NCI-H1694 treated with DMSO at 0.1 percent for 48 hours (cell line): ENCODE measurements at regions not wholly inside any gene's neighbourhood (a gene's known extent, or its start where the extent isn't known, plus 50 kb on each side); places are given as distances from the start of the nearest gene placed in this dataset.

ENCODE experiments used
- DNase-seq: peaks from one replicate; lab custom pipeline; 2025; lab: John Stamatoyannopoulos, UW

DNA sequence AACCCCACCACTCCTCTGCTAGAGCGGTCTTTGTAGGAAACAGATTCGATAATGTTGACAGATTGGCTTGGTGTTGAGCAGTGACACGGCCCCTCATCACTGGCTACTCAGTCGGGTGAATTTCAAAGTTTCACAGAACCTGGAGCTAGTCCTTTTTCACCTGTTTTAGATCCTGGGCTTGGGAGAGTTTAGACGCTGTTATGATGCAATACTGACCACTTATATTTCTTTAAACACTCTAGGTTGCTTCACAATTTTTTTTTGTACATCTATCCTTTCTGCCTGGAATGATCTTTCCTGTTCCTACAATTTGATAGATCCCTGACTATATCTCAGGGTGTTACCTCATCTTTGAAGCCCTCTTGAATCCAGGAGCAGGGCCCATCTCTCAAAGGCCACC lies 97.1 kb upstream of the ATP10A start:
- no peak for DNase-seq

DNA sequence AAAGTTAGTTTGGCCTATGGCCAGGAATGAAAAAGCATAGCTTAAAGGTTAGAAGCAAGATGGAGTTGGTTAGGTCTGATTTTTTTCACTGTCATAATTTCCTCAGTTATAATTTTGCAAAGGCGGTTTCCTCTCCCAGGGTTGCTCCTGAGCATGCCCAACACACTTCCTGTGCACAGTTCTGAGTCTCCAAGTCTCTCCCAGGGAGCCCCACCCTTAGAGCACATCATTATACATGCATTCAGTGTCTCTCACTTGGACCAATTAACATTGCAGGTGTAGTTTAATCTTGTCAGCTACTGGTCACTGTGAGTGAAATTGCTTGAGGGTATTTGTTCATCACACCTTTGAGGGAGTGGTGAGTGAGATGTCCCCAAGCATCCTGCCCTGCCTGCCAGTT lies 96.0 kb upstream of the ATP10A start:
- DNase-seq = no peak

DNA sequence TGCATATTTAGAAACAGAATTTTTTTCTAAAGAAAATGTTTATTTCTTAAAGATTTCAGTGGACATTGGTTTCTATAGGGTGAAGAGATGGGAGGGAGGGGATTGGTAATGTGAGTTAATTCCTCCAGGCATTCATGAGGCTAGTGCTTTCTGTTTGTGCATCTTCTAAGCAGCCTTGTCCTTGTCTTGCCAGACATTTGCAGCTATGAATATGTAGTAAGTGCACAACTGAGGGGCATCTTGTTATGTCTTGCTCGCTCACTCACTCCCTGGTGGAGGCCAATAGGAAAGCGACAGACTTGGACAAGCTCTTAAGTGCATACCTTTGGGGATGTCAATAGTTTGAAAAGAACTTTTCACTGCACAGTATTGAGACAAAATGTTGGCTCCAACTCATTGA lies 92.5 kb upstream of the ATP10A start:
- DNase-seq = no peak

DNA sequence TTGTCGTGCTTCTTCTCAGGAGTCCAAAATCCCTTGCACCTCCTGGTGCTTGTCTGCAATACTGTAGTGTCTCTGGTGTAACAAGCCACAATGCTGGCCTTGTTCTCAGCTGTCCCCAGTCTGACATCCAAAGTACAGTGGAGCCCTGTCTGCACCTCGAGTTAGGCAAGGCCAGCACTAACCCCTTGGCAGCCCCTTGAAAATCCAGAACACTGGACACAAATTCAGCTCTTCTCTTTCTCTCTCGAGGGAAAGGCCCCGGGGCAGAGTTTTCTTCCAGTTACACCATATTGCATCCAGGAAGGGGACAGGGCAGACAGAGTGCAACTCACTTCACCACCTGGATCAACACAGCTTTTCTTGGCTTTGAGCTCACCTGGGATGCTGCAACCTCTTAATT lies 91.3 kb upstream of the ATP10A start:
- DNase-seq = no peak

DNA sequence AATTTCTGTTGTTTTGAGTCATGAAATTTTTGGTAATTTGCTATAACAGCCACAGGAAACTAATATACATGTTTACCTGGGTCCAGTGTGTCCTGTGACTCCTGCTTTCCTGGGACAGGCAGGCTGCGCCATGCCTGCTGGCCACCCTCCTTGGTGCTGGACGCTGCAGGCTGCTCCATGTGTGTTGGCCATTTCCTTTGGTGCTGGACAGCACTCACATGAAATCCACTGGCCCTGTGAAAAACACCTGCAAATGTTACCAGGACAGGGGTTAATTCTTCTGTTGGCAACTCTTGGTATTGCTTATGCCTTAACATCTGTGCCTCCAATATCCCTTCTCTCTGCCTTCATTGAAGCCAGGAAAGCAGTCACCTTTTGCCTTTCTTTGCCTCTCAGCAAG lies 86.9 kb upstream of the ATP10A start:
- DNase-seq = no peak

DNA sequence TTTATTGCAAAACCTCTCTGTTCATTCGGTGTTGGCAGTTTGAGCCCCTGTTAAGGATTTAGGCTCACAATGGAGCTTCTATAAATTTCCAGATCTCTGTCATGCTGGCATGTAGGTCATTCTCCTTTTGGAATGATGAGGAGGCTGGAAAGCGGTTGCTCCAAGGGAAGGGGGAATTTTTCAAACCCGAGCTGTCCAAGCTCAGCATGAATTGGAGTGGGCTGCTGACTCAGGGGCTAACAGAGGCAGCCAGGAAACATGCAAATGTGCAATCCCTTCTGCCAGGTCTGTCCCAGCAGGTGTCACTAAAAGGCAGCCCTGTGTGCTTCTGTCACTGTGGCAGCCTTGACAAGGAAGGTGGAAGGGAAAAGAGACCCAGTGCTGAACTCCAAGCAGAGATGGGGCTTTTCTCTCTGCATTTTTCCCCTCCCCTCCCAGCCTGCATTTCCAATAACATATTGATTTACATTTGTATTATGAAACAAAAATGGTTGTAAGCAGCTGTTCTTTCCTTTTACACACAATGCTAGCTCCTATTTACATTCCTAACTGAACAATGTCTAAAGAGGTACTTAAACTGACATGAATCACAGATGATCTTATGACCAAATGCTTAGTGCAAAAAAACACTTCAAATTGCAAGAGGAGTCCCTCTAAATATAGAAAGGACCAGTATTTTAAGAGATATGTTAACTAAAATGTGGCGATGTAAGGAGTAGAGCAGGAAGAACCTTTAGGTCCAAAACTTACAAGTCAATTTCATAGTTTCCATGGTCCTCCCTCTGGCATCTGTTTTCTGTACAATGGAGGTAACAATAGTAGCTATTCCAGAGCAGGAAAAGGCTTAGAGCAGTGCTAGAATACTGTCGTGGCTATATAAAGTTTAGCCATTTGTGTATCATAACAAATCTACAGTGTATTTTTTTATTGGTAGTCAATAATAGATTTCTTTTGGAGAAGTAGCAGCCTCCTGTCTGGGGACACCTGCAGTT lies 84.5 kb upstream of the ATP10A start:
- DNase-seq = peak; percentile 21

DNA sequence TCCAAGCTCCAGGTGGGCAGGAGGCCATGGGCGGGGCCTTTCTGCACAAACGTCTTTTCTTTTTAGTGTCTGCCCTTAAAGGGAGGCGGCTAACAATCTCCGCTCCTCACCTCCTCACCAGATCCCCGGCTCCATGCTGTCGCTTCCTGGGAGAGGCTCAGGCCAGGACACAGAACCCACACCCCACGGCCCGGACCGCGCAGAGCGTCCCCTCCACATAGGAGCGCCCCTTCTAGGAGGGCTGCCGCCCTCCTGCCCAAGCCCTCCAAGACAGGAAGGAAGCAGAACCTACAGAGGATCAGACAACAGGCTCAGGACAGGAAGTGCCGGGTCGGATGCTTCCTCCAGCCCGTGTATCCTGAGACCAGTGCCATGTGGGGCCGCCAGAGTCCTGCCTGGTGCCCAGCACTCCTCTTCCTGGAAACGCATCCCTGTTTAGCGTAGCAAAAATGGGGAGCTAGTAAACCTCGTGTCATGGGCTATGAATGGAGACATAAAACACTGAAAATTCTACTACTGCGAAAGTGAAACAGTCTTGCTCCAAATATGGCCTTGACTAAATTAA lies 83.2 kb upstream of the ATP10A start:
- no peak for DNase-seq

DNA sequence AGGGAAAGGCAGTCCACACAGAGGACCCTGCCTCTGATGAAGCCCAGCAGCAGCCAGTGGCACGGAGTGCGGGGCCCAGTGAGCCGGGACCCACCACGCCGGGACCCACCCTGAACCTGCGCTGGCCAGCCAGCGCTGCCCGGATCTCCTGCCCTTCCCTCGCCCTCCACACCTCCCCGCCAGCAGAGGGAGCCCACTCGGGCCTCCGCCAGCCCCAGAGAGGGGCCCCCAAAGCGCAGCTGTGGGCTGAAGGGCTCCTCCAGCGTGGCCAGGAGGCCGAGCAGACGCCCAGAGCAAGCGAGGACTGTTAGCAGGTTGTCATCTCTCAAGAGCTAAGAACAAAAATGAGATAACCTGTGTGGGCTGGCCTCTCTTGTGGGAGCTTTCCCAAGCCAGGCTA lies 81.3 kb upstream of the ATP10A start:
- no peak for DNase-seq

DNA sequence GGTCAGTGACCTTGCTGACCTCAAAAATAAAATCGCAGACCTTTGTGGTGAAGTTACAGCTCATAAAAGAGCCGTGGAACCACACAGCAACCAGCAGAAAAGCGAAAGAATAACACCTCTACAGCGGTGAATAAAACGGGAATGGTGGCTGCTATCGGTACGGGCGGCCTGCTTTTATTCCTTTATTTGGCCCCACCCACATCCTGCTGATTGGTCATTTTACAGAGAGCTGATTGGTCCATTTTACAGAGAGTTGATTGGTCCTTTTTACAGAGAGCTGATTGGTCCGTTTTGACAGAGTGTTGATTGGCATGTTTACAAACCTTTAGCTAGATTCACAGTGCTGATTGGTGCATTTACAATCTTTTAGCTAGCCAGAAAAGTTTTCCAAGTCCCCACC lies 80.7 kb upstream of the ATP10A start:
- no peak for DNase-seq

DNA sequence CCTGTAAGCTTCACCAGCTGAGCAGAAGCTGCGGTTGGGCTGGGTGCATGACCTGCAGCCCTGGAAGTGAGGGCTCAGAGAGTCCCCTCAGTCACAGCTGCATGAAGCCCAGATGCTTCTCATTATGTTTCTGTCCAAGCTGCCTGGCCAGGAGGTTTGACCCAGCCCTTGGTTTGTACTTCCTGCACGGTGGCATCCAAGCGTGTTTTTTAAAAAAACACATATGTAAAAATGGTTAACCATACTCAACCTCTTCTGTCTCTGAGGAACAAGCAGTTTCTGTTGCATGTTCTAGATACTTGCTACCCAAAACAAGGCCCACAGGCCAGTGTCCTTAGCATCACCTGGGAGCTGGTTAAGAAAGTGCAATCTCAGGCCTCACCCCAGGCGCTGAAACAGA lies 76.0 kb upstream of the ATP10A start:
- DNase-seq = no peak

DNA sequence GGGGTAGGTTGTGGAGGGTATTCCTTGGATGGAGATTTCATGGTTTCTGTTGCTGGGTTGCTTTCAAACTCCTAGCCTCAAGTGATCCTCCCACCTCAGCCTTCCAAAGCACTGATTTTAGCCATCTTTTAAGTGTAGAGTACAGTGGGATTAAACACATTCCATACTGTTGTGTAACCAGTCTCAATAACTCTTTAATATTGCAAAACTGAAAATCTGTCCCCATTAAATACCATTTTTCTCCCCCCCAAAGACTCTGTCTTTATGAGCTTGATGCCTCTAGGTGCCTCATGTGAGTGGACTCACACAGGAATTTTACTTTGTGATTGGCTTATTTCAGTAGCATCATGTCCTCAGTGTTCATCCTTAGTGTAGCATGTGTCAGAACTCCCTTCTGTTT lies 74.7 kb upstream of the ATP10A start:
- DNase-seq = no peak

DNA sequence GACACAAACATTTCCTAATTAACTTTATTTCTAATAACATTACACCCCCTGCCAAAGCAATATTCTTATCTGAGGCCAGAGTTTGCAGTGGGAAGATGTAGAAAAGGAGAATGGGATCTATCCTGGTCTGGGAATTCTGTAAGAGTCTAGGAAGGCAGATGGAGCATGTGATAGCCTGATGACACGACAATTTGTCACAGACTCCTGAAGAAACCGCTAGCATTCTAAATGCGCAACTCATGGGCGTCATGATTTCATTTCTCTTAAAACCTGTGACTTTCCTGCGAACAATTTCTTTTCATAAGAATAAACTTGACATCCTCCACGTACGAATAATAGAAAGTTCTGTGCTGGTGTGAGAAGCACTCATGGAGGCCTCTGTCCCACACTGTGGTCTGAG lies 72.9 kb upstream of the ATP10A start:
- no peak for DNase-seq

DNA sequence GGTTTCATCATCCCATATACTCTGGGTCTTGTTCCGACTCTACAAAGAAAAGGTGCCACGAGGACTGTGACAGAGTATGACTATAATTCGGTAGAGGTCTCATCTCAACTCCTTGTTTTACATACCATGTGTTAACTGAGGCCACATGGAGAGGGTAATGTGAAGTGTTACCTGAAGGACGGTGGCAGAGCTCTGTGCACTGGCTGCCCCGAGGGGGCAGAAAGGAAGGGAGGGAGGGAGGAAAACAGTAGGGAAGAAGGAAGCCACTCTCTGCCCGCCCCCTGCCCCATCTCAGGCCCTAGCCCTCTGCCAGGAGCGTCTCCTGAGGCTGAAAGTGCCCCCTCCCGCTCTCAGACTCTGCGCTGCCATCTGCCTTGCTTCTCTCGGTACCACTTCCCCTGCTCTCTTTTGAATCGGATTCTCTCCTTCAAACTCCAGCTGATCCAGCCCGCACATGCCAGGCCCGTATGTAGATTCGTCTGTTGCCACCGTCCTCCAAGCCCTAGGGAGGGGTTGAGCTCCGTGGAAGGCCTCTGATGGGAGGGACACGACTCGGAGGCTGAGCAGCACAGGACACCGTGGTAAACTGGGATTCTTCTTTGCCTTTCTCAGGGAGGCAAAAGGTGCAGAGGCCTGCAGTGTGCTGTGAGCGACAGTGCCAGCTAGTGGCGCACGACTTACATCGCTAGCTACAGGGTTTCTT lies 70.5 kb upstream of the ATP10A start:
- DNase-seq = peak; percentile 19

DNA sequence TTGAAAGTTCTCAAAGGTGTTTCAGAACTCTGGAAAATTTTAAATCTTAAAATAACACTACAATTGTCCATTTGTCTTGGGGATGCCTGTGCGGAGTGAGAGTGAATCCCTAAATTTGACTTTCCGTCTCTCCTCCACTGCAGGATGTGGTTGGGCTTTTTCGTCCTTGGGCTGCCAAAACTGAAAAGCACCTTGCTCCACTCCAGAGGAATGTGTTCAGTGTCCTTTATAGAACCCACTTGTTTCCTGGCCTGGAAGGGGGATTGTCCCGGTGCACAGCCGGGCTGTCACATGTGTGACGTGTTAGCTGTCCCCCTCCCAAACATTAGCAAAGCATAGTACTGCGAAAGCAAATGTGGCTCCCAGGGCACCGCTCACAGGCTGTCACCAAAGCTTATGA lies 69.6 kb upstream of the ATP10A start:
- no peak for DNase-seq

DNA sequence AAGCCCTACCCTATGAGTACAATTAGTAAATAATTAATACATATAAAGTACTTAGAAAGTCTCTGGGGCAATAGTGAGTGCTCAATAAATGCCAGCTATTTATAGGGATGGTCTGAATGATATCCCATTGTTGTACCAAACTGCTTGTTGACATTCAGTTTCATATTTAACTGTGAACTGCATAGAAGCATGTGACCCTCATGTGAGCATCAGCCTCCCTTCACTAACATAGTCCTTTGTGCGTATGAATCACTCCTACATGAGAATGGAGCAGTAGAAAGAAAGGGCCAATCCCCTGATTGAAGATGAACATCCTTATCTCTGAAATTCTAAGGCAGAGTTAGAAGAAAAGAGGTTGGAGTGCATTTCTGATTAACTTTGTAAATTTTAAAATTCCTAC lies 68.7 kb upstream of the ATP10A start:
- DNase-seq = no peak

DNA sequence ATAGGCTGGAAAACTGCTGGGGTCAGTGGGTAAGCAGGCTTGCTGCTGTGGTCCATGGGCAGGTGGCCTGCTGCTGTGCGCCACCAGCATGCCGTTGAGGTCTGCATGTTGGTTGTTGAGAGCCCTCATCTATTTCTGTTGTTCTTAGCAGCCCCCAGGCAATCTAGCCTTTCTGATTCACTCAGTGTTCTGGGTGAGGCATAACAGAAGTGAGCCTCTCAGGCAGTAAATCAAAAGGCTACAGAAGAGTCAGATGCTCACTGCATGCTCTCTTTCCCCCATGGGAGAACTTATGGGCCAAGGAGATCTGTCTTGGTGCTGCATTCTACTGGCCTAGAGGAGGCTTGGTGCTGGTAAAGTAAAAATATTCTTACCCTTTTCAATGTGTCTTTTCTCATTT lies 67.8 kb upstream of the ATP10A start:
- DNase-seq = no peak
